ENCODE measurements at regions not wholly inside any gene's neighbourhood (a gene's known extent, or its start where the extent isn't known, plus 50 kb on each side); places are given as distances from the start of the nearest gene placed in this dataset.

GRCh38 chr6:80404889-80405288 lies 298.4 kb downstream of the BCKDHB start:
- TF ChIP-seq, protein P1, sequence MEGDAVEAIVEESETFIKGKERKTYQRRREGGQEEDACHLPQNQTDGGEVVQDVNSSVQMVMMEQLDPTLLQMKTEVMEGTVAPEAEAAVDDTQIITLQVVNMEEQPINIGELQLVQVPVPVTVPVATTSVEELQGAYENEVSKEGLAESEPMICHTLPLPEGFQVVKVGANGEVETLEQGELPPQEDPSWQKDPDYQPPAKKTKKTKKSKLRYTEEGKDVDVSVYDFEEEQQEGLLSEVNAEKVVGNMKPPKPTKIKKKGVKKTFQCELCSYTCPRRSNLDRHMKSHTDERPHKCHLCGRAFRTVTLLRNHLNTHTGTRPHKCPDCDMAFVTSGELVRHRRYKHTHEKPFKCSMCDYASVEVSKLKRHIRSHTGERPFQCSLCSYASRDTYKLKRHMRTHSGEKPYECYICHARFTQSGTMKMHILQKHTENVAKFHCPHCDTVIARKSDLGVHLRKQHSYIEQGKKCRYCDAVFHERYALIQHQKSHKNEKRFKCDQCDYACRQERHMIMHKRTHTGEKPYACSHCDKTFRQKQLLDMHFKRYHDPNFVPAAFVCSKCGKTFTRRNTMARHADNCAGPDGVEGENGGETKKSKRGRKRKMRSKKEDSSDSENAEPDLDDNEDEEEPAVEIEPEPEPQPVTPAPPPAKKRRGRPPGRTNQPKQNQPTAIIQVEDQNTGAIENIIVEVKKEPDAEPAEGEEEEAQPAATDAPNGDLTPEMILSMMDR (IDR thresholded peaks at IDR 0.05; ENCODE audit: insufficient read depth, low read length, severe bottlenecking), result no peak
- FAIRE-seq, result no peak
- DNase-seq (ENCODE audit: low read depth), result no peak
- Histone ChIP-seq H3K27me3 (ENCODE audit: control insufficient read depth, insufficient read depth, low read length) (no peaks in the 10 kb centered on the region), H3K4me3 (ENCODE audit: low read depth, low read length) (no peak overlapping the region), H3K36me3 (ENCODE audit: control insufficient read depth, insufficient read depth, low read length) (no peaks in the 10 kb centered on the region)

- DNase-seq (ENCODE audit: low read depth) (no peak), FAIRE-seq (no peak)
- H3K4me3 ChIP-seq (ENCODE audit: low read depth, low read length), result no peak overlapping the region
- no peaks in the 10 kb centered on the region for H3K36me3 ChIP-seq (ENCODE audit: control insufficient read depth, insufficient read depth, low read length)
- H3K27me3 ChIP-seq (ENCODE audit: control insufficient read depth, insufficient read depth, low read length), result no peaks in the 10 kb centered on the region
- TF ChIP-seq, protein P1 (IDR thresholded peaks at IDR 0.05; ENCODE audit: insufficient read depth, low read length, severe bottlenecking), result no peak
These were observed 296.9 kb downstream of the BCKDHB start for GRCh38 chr6:80403365-80403764.

- TF ChIP-seq, protein P1 (IDR thresholded peaks at IDR 0.05; ENCODE audit: insufficient read depth, low read length, severe bottlenecking), result no peak
- Histone ChIP-seq H3K4me3 (ENCODE audit: low read depth, low read length) (no peak overlapping the region), H3K36me3 (ENCODE audit: control insufficient read depth, insufficient read depth, low read length) (no peaks in the 10 kb centered on the region), H3K27me3 (ENCODE audit: control insufficient read depth, insufficient read depth, low read length) (no peaks in the 10 kb centered on the region)
- no peak for FAIRE-seq
- DNase-seq (ENCODE audit: low read depth), result no peak
These were observed 295.8 kb downstream of the BCKDHB start for GRCh38 chr6:80402266-80402665.
